ENCODE measurements at regions not wholly inside any gene's neighbourhood (a gene's known extent, or its start where the extent isn't known, plus 50 kb on each side); places are given as distances from the start of the nearest gene placed in this dataset.

DNA sequence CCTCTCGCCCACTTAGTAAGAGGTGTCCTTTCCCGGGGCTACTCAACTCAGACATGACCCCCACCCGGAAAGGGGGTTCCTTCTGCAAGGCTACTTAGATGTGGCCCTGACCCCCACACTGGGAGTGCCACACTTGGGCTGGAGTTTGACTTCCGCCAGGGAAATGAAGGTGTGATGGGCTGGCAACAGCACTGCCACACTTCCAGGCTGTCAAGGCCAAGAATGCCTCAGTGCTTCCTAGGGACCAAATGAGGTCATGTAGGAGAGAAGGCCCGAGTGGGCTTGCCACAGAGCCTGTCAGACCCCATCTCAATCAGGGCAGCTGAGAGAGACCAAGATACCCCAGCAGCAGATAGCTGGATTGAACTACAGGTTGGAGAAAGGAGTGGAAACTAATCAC lies 55.5 kb downstream of the DRD1 start:
- DNase-seq (ENCODE audit: low read depth): no peak
- H3K4me3 ChIP-seq (ENCODE audit: low read depth, low read length): no peak overlapping the region

DNA sequence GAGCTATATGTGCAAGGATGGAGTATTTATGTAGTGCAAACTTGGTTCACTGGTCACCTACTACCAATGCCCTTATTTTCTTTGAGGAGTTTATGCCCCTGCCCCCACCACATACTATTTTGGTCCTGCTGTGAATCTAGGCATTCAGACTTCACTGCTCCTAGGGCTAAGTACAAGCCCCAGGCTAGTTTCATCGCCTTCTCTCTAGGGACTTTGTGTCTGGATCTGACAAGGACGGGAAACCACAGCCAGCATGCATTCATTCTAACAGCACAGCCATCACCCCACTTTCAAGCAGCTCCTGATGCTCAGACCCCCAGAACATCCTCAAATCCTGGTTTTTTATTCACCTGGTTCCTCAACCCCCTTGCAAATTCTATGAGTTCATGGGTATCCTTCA lies 56.8 kb downstream of the DRD1 start:
- DNase-seq (ENCODE audit: low read depth): no peak
- H3K4me3 ChIP-seq (ENCODE audit: low read depth, low read length): no peak overlapping the region

DNA sequence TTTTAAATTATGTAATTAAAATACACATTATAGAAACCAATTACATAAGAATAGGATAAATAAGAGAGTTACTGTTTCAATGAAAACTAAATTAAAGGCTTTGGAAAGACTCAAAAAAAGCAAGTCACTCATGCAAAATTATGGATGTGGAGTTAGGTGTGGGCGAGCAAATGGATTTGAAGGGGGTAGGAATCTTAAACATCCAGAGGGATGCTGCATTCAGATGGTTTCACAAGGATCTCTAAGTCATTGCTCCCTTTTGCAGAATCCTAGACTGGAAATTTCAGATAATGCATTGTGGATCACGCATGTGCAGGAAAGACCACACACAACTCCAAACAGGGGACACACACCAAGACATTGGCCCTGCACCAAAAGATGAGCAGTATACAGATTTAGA lies 57.5 kb downstream of the DRD1 start:
- no peak overlapping the region for H3K4me3 ChIP-seq (ENCODE audit: low read depth, low read length)
- DNase-seq (ENCODE audit: low read depth): no peak

DNA sequence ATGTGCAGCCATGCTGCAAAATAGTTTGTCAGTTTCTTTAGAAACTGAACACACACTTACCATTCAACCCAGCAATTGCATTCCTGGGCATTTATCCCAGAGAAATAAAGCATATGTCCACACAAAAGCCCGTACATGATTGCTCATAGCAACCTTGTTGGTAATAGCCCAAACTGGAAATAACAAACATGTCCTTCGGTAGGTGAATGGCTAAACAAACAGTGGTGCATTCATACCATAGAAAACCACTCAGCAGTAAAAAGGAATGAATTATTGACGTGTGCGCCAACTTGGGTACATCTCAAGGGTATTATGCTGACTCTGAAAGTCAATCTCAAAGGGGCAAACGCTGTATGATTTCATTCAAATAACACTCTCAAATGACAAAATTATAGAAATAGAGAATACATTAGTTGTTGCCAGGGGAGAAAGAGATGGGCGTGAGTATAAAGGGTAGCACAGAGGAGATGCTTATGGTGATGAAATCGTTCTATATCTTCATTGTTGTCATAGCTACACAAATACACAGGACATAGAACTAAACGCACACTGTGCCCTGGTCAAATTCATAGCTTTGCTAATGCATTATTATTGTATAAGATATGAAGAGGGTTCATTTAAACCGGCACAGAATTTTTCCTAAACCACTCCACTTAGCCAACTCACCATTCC lies 58.2 kb downstream of the DRD1 start:
- H3K4me3 ChIP-seq (ENCODE audit: low read depth, low read length): no peak overlapping the region
- DNase-seq (ENCODE audit: low read depth): no peak

DNA sequence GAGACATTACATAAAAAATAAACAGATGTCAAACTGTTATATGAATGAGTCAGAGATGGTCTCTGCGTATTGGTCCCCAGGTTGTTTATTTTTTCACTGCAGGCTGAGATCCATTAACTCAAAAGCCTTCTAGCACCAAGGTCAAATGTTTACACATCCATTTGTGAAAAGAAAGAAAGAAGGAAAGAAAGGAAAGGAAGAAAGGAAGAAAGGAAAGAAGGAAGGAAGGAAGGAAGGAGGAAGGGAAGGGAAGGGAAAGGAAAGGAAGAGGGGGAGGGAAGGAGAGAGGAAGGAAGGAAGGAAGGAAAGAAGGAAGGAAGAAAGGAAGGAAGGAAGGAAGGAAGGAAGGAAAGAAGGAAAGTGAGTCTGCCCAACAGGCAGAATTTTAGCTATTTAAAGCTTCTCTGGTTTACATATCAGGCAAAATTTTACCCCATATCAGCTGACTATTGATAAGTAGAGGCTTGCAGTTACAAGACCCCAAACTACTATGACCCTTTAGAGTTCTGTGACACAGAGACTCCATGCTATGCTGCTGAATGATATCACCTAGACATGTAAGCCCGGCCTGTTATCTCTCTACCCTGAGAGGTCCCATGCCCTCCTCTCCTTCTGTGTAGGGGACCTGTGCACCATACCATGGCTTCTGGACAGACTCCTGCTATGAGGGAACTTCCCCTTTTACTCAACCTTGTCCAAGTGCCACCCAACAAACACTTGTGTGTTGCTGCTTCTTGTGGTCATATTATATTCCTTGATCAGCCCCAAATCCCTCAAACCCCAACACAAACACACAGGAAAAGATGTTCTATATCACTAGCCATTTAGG lies 59.0 kb downstream of the DRD1 start:
- H3K4me3 ChIP-seq (ENCODE audit: low read depth, low read length): no peak overlapping the region
- DNase-seq (ENCODE audit: low read depth): no peak

DNA sequence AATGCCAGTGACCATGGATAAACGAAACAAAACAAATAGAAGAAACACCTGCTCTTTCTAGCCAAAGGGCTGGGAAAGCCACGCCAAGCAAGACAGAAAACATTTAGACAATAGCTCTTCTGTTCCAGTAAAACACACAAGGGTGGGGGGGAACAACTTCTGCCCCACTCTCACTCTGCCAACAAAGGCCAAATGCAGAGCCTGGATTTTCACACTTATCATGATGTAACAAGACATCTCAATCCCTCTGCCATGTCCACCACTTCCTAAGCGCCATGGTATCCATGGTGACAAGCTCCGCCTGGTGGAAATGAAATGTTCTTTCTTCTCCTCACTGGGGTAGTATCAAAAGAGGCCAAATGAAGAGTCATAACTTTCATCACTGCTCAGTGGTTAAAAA lies 60.6 kb downstream of the DRD1 start:
- no peak overlapping the region for H3K4me3 ChIP-seq (ENCODE audit: low read depth, low read length)
- DNase-seq (ENCODE audit: low read depth): no peak

- H3K4me3 ChIP-seq (ENCODE audit: low read depth, low read length): no peak overlapping the region
- no peak for DNase-seq (ENCODE audit: low read depth)
These were observed 61.8 kb downstream of the DRD1 start for GRCh38 chr5:175382171-175382570.

DNA sequence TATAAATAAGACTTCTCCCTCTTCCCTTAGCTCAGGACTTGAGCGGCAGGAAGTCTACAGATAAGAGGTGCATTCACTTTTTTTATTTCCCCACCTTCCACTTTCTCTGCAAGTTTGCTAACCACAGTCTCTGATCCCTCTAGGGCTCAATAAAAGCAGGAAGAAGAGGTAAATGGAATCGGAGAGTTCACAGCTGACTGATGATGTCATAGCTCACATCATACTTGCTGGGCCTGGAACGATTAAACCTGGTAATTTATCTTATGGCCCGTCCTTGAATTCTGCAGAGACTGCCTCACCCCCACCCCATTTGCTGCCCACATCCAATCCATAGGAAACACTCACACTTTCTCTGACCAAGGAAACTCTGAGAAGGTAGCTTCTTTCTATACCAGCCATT lies 62.9 kb downstream of the DRD1 start:
- H3K4me3 ChIP-seq (ENCODE audit: low read depth, low read length): no peak overlapping the region
- DNase-seq (ENCODE audit: low read depth): no peak

- DNase-seq (ENCODE audit: low read depth): no peak
- H3K4me3 ChIP-seq (ENCODE audit: low read depth, low read length): no peak overlapping the region
These were observed 63.3 kb downstream of the DRD1 start for GRCh38 chr5:175380701-175381100.

GRCh38 chr5:175379867-175380266 lies 64.1 kb downstream of the DRD1 start:
- no peak for DNase-seq (ENCODE audit: low read depth)
- no peak overlapping the region for H3K4me3 ChIP-seq (ENCODE audit: low read depth, low read length)

GRCh38 chr5:175378444-175379028 lies 65.4 kb downstream of the DRD1 start:
- no peak for DNase-seq (ENCODE audit: low read depth)
- no peak overlapping the region for H3K4me3 ChIP-seq (ENCODE audit: low read depth, low read length)

GRCh38 chr5:175377816-175378215 lies 66.2 kb downstream of the DRD1 start:
- H3K4me3 ChIP-seq (ENCODE audit: low read depth, low read length): no peak overlapping the region

DNA sequence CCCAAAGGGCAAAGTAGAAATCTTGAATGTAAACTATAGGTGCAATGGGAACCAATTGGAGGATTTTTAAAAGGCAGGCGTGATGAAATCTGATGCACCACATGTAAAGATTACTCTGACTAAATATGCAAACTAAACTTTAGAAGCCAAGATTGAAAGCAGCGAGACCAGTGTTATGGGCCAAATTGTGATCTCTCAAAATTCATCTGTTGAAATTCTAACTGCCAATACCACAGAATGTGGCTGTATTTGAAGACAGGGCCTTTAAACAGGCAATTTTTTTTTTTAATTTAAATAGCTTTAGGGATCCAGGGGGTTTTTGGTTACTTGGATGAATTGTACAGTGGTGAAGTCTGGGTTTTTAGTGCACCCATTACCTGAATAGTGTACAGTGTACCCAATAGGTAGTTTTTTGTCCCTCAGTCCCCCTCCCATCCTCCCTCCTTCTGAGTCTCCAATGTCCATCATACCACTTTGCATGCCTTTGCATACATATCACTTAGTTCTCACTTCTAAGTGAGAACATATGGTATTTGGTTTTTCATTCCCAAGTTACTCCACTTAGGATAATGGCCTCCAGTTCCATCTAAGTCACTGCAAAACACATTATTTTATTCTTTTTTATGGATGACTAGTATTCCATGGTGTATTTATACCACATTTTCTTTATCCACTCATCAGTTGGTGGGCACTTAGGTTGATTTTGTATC lies 69.7 kb downstream of the DRD1 start:
- H3K4me3 ChIP-seq (ENCODE audit: low read depth, low read length): no peak overlapping the region
- no peak for DNase-seq (ENCODE audit: low read depth)

More at GRCh38 chr5:175377816-175378215, 66.2 kb downstream of the DRD1 start:
- no peak for DNase-seq (ENCODE audit: low read depth)

- DNase-seq (ENCODE audit: low read depth): no peak
- no peak overlapping the region for H3K4me3 ChIP-seq (ENCODE audit: low read depth, low read length)
These were observed 78.1 kb downstream of the DRD1 start for GRCh38 chr5:175365866-175366265.

DNA sequence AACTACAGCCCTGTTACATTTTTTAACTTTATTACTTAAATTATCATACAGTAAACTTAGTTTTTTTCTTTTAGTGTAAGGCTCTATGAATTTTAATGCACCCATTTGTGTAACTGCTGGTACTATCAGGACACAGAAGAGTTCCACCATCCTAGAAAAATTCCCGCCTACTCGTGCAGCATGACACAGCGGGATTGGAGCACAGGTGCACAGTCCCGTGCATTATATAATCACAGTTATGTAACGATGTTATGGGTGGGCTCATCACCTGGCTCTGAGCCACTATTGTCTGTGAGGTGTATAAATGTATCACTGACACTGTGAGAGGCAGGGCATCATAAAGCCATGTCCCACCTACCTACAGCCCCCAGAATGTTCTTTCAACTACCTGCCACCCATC lies 80.7 kb downstream of the DRD1 start:
- DNase-seq (ENCODE audit: low read depth): no peak

DNA sequence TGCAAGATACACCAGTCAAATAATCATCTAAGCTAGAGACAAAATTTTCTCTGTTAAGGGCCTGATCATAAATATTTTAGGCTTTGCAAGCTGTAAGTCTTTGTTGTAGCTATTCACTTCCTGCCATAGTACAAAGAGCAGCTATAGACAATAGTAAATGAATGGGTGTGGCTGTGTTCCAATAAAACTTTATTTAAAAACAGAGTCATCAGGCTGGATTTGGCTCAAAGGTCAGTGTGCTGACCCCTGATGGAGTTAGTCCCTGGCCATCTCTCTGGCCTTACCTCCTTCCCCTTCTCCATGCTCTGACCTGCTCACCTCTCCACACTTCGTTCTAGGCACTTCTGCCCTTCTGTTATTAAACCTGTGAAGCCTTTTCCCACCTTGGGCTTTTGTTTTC lies 86.0 kb downstream of the DRD1 start:
- no peak overlapping the region for H3K4me3 ChIP-seq (ENCODE audit: low read depth, low read length)
- DNase-seq (ENCODE audit: low read depth): no peak

More for the DNA sequence above, 80.7 kb downstream of the DRD1 start:
- no peak overlapping the region for H3K4me3 ChIP-seq (ENCODE audit: low read depth, low read length)

DNA sequence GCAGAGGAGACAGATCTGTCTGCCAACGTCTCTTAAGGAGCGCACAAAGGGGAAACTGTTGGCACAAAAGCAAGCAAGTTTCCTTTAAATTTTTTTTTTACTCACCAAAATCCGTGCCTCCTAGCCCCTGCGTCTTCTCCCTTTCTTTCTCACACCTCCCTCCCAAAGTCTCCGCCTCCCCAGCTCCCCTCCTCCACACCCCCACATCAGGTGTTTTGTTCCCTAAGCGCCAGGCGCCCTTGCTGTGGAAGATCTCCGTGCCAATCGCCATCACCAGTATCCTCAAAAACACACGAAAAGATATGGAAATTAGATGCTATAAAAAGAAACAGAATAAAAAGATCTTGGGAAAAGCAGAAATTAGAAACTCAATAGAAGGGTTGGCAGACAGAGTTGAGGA lies 87.6 kb downstream of the DRD1 start:
- DNase-seq (ENCODE audit: low read depth): no peak
- no peak overlapping the region for H3K4me3 ChIP-seq (ENCODE audit: low read depth, low read length)

- no peak for DNase-seq (ENCODE audit: low read depth)
These were observed 89.0 kb downstream of the DRD1 start for GRCh38 chr5:175354964-175355363.

GRCh38 chr5:175353926-175354325 lies 90.1 kb downstream of the DRD1 start:
- no peak overlapping the region for H3K4me3 ChIP-seq (ENCODE audit: low read depth, low read length)
- DNase-seq (ENCODE audit: low read depth): no peak

More at GRCh38 chr5:175354964-175355363, 89.0 kb downstream of the DRD1 start:
- H3K4me3 ChIP-seq (ENCODE audit: low read depth, low read length): no peak overlapping the region
